Cerebellar nuclear complex (tissue), 1 donor: ENCODE measurements at regions not wholly inside any gene's neighbourhood (a gene's known extent, or its start where the extent isn't known, plus 50 kb on each side); places are given as distances from the start of the nearest gene placed in this dataset.
"Not testable (repeated sequence)": the region's sequence is repeated elsewhere in the genome, so short reads cannot be mapped to it uniquely, and the experiment has no call there.

Experiments
- DNase-seq, 2 experiments: peaks; one replicate each; lab custom pipeline; 2025; lab: John Stamatoyannopoulos, UW

DNA sequence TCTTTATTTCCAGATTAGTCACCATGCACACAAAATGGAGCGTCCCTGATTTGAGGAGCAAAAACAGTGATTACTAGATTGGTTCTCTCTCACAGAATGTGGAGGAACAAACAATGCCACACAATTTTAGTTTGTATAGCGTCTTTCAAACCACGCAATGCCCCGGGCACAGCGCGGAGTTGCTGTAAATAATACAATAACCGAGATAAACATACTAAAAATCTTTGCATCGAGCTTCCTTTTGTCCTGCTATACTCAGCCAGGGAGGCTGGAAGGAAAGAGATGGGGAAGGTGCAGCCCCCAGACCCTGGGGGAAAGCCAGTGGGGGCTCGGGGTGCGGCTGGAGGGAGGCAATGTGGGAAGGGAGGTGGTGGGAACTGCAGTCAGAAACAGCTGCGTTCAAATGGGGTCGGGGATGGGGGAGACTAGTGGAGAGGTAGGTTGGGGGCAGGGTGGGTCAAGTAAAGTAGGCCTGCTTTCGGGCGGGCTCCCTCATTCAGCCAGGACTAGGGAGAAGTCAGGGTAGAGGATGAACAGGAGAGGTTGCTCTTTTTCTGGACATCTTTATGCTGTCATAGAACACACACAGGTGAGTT is 366.3 kb downstream of the RPS6KC1 start:
- DNase-seq: no peak

DNA sequence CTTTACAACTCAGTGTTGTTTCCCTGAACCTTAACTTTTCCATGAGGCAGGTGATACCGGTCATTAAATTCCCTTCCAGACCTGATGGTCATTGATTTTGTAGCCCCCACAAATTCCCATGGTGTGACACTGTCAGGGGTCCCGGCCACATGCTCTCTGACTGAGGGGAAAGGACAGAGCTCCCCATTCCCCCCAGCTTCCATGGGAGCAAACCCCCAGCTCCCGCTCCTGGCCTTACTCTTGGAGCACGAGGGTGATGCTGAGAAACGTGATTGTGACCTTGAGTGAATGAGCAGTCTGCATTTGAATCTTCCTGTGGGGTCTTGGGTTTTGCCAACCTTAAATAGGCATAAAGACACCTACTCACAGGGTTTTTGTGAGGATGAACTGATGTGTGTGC is 366.8 kb downstream of the RPS6KC1 start:
- no peak for DNase-seq

DNA sequence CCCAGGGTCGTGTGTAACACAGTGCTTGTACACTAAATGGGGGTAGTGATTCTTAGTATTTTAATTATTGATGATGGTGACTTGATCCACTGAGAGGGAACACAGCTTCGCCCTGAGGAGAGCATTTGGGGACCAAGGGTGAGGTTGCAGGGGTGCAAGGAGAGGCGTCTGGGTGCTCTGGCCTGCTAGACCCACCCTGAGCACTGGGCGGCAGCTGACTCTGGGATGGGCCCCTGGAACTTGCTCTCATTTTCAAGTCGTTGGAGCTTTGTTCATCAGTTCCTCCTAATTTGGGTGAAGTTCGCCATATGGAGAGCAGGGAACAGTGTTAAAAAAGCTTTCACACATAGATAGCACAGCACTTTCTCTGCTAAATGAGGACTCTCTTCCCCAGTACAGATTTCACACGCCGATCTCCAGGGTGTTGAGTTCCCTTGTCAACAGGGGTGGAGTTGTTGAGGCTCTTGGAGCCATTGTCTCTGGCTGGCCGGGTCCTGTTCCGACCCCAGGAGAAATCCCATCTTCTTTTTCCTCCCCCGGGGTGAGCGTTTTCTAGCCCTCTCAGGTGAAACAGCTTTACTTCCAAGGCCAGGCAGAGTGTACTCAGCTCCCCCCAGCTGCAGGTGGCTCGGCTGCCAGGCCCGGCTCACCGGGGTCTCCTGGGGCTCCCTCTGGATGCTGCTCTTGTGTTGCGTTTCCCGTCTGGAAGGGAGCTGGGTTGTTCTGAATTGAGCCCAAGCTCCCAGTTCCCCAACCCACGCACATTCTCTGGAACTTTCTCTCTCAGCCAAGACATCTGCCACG is 367.4 kb downstream of the RPS6KC1 start:
- no peak for DNase-seq

DNA sequence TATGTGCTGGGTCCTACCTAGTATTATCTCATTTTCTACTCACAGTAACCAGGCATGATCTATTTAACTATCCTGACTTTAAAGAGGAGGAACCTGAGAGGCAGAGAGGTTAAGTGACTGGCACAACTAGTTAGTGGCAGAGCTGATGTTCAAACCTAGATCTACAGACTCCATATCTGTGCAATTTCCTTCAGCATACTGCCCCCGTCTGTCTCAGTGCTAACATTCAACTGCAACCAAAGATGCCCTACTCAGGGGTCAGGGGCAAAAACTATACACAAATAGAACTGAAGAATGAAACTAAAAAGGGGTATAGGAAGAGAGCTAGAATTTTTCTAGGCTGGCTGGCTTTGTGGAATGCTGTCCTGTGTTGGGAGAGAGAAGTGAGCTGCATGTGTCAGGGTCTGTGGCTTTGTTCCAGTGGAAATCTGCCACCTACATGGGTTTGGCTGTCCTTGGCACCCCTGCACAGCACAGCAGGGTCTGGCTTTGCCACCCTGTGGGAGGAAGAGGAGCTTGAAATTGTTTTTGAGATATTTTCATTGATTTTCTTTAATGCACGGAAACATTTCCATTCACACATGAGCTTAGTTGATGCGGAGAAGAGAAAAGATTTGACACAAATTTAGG is 368.5 kb downstream of the RPS6KC1 start:
- no peak for DNase-seq

DNA sequence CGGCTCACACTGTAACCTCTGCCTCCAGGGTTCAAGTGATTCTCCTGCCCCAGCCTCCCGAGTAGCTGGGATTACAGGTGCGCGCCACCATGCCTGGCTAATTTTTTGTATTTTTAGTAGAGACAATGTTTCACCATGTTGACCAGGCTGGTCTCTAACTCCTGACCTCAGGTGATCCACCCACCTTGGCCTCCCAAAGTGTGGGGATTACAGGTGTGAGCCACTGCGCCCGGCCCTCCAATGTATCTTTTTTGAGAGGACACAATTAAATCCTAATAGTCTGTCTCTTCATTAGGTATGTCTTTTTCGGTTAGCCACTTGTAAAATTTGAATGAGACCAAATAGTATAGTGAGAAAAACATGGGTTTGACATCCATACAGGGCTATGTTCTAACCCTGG is 370.1 kb downstream of the RPS6KC1 start:
- DNase-seq: not testable (repeated sequence)

DNA sequence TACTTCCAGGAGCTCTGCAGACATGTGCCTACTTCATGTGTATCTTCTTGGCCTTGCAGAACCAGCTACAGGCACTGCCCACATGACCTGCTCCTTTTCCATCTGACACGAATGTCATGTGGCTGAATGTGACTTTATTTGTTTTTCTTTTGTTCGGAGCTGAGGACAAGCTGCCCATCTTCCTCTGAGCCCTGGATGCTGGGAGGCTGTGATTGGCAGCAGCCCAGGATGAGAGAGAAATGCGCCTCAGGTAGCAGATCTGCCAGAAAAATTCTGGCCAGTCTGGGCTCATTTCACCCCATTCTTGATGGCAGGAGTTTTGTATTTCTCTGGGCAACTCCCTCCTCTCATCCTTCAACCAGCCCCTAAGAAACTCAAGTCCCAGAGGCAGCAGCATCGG is 372.0 kb downstream of the RPS6KC1 start:
- DNase-seq: peak in 1 of 2 experiments; percentile 62

DNA sequence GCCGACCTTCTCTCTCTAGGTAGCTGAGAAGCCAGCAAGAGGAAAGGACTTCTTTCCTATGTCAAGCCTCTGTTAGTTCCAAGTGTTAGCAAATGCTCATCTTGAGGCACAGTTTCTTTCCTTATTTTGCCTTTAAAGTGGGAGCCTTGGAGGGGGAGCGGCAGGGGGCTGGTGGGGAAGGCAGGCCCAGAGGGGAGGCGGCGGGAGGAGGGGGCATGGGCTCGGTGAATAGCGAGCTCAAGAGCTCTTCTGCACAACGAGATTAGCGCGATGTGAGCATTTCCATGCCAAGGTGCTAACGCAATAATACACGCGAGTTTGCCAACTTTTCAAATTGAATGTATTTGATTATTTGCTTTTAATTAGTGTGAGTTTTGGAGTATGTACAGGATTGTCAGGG is 372.6 kb downstream of the RPS6KC1 start:
- no peak for DNase-seq

DNA sequence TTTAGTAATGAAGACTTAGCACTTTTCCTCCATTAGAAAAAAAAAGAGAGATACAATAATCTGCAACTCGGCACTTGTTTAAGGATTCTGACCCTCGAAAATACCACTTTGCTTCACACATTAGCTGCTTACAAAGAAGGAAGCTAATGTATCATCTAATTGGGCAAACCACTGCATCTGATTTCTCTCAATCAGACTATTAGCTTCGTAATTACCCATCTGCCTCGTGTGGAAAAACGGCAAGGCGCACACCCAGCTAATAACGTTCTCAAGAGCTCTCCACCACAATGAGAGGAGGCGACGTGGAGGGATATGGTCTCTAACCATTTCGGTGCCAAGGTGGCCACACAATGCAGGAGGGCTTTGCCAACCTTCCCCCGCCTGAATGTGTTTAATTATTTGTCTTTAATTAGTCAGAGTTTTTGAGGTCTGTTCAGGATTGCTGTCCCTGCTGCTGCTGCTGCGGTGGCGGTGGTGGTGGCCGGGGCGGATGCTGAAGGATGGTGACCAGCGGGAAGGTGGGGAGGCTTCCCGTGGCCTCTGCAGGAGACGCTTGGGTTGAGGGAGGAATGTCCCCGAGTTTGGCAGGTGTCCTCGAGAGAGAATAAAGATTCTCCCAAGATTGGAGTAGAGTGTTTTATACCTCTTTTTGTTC is 374.5 kb downstream of the RPS6KC1 start:
- no peak for DNase-seq

DNA sequence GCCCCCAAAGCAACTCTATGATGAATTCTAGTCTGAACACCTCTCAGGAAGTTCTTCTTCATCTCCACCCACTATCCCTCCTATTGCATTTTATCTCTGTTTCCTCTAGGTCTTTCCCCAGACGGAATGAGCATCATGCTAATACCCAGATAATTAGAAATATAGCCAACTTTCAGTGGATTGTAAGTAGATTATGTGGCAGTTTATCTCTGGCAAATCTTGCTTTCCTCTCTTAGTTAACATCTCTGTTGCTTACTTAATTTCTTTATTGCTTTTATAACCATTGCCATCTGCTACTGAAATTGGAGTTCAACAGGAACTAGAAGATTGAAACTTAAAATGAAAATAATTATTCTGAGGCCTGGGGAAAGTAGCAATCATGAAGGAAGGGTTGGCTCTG is 378.6 kb downstream of the RPS6KC1 start:
- no peak for DNase-seq

DNA sequence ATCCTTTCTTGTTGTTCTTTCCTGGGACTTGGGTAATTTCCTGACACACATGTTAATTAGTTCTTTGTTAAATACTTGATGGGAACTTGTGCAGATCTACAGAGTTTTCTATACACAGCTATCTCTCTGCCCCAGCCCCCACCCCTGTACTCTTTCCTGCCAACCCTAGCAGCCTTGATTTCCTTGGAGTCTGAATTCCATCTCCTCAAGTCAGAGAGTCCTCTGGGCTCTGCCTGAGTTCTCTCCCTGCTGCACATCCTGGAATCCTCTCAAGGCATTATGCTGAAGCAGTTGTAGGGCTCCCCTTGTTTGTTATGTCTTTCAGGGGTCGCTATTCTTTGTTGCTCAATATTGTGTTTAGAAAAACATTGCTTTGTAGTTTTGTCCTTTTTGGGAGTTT is 384.7 kb downstream of the RPS6KC1 start:
- no peak for DNase-seq

DNA sequence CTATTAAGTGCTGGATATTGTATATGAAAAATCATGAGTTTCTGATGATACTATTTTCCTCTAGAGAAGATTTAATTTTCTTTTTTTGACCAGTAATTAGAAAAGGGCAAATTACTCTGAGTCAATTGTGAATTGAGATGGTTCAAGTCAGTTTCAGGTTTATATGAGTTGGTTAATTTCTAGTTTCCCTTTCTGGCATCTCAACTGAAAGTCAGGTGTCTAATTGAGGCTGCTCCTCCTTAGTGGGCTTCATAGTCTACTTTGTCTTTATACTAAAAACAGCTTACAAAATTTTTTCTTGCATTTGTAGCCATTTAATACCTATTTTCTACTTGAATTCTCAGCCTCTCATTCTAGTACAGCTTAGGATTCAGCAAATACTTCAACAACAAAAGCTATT is 387.3 kb downstream of the RPS6KC1 start:
- DNase-seq: no peak

DNA sequence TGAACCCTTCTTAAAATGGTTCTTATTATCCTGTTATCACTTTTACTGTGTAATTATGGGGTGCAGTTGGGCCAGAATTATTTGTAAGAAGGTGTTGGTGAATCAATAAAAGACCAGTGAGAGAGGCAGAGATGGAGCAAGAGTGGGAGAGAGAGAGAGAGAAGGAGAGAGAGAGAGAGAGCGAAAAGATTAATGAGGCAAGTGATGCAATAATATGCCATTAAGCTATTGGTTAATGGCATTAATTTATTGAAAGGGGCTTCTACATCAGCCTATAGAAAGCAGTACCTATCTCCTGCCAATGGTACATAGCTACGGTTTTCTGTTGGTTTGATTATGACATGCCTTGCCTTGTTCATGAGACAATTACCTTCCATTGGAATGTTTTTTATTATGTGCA is 388.7 kb downstream of the RPS6KC1 start:
- DNase-seq: no peak

DNA sequence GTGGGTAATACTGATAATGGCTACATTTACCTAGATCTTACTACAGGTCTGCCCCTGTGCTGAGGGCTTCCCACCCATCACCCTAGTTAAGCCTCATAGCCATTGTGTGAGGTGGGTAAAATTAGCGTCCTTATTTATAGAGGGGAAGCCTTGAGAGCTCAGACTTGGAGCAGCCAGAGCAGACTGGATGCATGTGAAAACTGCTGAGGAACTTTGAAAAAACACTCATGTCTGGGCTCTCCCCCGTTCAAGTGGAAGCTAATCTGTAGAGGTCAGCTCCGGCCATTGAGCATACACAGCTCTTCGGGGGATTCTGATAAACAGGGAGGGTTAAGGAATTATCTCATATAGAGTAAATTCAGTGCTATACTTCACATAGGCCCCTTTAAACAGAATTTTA is 389.7 kb downstream of the RPS6KC1 start:
- DNase-seq: no peak

DNA sequence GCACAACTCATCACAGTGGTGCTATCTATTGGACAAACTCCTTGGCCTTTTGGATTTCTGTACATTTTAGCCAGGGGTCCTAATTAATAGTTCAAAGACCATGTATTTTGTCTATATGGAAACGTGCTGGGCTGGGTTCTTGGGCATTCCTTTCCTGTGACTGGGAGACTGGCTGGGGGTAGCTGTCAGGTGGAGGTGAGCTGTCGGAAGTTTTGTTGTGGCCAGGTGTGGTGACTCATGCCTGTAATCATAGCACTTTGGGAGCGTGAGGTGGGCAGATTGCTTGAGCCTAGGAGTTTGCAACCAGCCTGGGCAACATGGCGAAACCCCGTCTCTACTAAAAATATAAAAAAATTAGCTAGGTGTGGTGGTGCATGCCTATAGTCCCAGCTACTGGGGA is 392.4 kb downstream of the RPS6KC1 start:
- no peak for DNase-seq

DNA sequence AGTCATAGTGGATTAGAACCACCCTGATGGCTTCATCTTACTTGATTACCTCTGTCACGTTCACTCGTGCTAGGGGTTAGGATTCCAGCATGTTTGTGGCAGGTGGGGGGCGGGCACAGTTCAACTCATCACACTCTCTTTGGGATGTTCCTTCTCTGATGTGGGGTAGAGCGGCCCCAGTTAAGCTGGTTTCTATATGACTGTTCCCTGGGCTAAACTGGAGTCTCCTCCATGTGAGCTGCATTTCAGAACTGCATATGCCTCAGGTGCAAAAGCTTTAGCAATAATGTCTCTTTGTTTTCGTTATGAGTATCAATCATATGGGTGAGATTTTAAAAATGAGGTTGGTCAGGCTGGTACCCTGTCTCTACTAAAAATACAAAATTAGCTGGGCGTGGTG is 393.2 kb downstream of the RPS6KC1 start:
- DNase-seq: no peak

DNA sequence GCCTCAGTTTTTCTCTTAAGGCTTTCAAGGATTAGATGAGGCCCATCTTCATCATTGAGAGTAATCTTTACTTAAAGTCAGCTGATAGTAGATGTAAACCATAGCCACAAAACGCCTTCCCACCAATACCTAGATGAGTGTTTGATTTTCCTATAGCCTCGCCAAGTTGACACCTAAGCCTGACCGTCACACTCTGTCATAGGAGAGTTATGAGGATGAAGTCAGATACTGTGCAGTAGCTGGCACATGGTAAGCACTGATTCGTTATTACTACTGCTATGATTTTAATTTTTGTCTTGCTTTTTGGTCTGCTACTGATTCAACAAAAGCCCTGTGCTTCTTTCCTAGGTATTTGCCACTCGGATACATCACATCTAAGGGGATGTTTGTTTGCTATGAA is 395.5 kb downstream of the RPS6KC1 start:
- no peak for DNase-seq

DNA sequence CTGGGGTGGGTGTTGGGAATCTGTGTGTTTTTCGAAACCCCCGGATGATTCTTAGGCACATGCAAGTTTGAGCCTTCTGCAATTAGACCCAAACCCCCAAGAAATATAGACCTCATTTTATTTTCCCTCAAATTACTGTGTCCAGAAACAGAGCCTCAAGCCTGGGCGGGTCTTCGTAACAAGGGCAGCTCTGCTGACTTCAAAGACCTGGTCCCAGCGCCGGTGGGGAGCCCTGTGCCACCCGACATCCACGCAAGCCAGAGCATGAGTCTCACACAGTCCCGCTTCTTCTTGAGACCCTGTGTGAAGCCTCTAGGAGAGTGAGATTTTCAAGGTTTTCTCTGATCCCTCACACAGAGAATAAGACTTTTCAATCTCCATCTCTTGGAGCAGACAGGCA is 397.3 kb downstream of the RPS6KC1 start:
- DNase-seq: no peak

DNA sequence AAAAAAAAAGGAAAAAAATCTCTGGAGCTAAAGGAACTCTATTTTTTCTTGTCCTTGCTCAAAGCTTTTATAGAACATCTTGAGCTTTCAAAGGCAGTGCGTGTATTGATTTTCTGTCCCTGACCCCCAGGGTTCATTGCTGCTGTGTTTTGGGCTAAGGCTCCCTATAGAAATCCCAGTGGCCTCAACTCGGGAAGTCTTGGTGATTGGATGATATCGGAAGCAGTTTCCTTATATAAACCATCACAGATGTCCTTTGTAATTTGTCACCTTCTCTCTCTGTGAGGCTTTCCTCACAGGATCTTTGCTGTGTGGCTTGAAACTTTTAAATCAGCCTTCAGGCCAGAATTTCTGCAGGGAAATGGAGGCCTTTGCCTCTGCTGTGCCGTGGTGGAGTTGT is 397.7 kb downstream of the RPS6KC1 start:
- DNase-seq: no peak

DNA sequence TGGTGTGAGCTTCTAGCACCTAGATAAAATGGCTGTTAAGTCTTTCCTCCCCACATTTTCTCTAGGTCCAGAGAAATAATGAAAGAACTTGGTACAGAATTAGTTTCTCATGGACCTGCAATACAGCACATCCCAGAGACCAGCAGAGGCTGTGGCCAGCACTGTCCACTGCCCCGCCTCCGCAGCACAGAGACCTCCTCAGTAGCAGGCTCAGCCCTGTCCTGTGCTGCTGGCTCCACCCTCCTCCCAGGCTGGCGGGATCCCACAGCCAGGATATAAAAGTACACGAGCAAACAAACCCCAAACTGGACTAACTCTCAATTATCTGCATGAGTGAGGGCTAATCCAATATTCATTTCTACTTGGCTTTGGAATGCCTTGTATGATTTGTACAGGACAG is 401.5 kb downstream of the RPS6KC1 start:
- no peak for DNase-seq

DNA sequence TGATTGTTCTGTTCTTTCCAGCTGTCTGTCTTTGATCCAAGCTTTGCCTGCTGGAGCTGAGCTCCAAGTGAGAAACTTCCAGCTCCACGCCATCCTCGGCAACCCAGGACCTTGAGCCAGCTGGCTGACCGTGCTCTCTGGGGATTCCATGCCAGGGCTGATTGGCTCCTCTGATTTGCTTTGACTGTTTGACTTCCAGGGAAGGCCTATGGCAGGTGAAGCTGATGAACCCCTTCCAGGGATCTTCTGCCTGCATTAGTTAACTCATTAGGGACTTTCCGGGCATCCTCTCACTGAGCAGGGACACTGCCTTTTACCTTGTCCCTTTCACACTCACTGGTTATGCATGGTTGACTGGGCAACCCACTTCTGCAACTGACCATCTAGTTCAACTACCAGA is 406.1 kb downstream of the RPS6KC1 start:
- DNase-seq: no peak

DNA sequence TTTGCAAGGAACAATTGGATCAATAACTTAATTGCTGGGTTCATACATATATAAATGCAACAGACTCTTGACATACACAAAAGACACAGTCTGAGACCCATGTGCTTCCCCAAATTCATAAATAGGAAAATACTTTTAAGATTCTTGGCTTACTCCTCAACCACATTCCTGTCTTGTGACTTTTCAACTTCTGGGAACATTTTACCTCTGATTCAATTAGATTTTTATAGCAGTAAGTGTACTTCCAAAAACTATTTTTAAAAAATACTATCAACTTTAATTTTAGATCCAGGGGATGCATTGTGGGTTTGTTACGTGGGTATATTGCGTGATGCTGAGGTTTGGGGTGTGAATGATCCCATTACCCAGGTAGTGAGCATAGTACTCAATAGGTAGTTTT is 406.7 kb downstream of the RPS6KC1 start:
- DNase-seq: no peak

DNA sequence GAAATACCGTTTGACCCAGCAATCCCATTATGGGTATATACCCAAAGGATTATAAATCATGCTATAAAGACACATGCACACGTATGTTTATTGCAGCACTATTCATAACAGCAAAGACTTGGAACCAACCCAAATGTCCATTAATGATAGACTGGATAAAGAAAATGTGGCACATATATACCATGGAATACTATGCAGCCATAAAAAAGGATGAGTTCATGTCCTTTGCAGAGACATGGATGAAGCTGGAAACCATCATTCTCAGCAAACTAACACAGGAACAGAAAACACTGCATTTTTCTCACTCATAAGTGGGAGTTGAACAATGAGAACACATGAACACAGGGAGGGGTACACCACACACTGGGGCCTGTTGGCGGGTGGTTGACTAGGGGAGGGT is 411.3 kb downstream of the RPS6KC1 start:
- DNase-seq: not testable (repeated sequence)
